ENCODE measurements at regions not wholly inside any gene's neighbourhood (a gene's known extent, or its start where the extent isn't known, plus 50 kb on each side); places are given as distances from the start of the nearest gene placed in this dataset.

DNA sequence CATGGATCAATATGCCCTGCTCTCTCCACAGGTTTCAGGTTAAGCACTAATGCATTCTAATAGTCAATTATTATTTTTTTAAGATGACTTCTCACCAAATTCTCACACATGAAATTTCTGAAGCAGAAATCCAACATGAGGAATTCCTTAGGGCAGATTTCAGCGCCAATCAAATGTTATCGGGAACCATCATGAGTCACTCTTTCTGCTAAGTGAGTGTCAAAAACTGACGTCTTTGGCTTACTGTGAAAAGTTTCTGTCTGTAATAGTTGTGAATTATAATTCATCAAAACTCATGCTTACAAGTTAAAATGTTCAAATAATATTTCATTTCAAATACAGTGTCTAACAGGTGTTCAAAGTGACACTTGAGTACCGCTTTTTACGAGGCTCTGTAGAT, 1038.6 kb downstream of the SOCS6 start:
- WGBS (ENCODE audit: insufficient coverage, low coverage, low lambda C conversion rate, missing lambda C conversion rate) = 62% methylated on average over 5 of the region's 5 CpGs
- ATAC-seq = no peak
- intact Hi-C loops (cut with DNase I) = no loop called here

DNA sequence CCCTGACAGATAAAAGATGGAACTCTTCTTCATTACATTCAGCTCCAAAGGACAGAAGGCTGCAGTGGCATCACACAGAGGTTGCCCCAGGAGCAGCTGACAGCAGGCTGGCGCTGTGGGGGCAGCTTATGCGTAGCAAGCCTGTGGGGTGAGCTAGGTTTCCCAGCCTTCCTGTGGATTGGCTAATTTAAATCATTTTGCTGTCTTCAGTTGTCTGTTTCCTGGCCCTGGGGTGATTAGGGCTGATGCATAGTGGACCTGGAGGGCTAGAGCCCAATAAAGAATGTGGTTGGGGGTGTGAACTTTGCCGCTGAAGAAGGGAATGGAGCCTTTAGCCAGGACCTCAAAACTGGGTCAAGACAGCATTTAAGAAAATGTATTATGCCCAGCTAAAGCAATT, 1038.0 kb downstream of the SOCS6 start:
- no peak for ATAC-seq
- intact Hi-C loops (cut with DNase I) = no loop called here
- Histone ChIP-seq H3K9me3 (no peaks in the 10 kb centered on the region), H3K4me1 (no peaks in the 10 kb centered on the region), H3K27ac (no peak overlapping the region), H3K27me3 (no peaks in the 10 kb centered on the region), H3K36me3 (no peaks in the 10 kb centered on the region), H3K4me3 (no peak overlapping the region)
- DNase-seq = no peak
- WGBS (ENCODE audit: insufficient coverage, low coverage, low lambda C conversion rate, missing lambda C conversion rate) = 38% methylated on average over 3 of the region's 3 CpGs
- TF ChIP-seq, protein P1, sequence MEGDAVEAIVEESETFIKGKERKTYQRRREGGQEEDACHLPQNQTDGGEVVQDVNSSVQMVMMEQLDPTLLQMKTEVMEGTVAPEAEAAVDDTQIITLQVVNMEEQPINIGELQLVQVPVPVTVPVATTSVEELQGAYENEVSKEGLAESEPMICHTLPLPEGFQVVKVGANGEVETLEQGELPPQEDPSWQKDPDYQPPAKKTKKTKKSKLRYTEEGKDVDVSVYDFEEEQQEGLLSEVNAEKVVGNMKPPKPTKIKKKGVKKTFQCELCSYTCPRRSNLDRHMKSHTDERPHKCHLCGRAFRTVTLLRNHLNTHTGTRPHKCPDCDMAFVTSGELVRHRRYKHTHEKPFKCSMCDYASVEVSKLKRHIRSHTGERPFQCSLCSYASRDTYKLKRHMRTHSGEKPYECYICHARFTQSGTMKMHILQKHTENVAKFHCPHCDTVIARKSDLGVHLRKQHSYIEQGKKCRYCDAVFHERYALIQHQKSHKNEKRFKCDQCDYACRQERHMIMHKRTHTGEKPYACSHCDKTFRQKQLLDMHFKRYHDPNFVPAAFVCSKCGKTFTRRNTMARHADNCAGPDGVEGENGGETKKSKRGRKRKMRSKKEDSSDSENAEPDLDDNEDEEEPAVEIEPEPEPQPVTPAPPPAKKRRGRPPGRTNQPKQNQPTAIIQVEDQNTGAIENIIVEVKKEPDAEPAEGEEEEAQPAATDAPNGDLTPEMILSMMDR (IDR thresholded peaks at IDR 0.05) = no peak
- no peak for TF ChIP-seq POLR2A (IDR thresholded peaks at IDR 0.05)

More for the DNA sequence above, 1038.6 kb downstream of the SOCS6 start:
- H3K27me3 ChIP-seq = no peaks in the 10 kb centered on the region
- TF ChIP-seq, protein P1 (IDR thresholded peaks at IDR 0.05) = no peak
- H3K27ac ChIP-seq = no peak overlapping the region
- no peak overlapping the region for H3K4me3 ChIP-seq
- DNase-seq = no peak
- H3K36me3 ChIP-seq = no peaks in the 10 kb centered on the region
- no peaks in the 10 kb centered on the region for H3K9me3 ChIP-seq
- no peaks in the 10 kb centered on the region for H3K4me1 ChIP-seq

DNA sequence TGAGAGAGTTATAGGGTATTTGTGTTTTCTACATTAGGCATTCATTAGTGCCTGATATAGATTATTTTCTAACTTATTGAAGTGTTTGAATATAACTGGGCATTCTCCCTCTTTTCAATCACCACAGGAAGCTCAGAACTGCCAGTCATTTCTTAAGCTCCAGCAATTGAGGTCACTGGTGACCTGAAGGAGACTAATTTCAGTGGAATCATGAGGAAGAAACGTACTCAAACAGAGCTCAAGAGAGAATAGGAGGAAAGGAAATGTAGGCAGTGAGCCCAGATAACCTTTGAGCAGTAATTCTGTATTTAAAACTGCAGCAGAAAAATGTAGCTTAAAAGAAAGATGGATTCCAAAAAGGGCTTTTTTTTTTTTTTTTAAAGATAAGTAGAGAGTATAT, 1035.5 kb downstream of the SOCS6 start:
- Histone ChIP-seq H3K4me3 (no peak overlapping the region), H3K4me1 (no peaks in the 10 kb centered on the region), H3K36me3 (no peaks in the 10 kb centered on the region), H3K27ac (no peak overlapping the region), H3K27me3 (no peaks in the 10 kb centered on the region), H3K9me3 (no peaks in the 10 kb centered on the region)
- TF ChIP-seq, protein P1 (IDR thresholded peaks at IDR 0.05) = no peak
- no peak for TF ChIP-seq POLR2A (IDR thresholded peaks at IDR 0.05)
- ATAC-seq (no peak), DNase-seq (no peak)
- intact Hi-C loops (cut with DNase I) = no loop called here
- WGBS (ENCODE audit: insufficient coverage, low coverage, low lambda C conversion rate, missing lambda C conversion rate) = 13% methylated on average over 1 of the region's 1 CpG

DNA sequence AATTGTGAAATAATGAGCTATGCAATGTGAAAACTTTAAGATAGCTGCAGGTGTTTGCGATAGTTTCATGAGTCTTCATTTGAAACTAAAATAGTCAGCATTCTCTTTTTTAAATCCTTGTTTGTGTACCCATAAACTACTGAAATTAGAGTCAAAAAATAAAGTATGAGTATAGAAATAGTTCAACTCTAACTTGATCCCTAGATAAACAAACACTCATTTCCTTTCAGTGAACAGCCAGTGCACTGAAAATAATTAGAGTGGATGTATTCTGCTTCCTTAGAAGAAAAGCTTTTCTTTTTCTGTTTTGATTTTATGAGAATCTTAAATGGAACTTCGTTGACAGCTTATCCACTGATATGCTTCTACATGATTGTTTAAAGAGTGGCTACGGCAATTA, 1033.4 kb downstream of the SOCS6 start:
- intact Hi-C loops (cut with DNase I) = no loop called here
- H3K9me3 ChIP-seq = no peaks in the 10 kb centered on the region
- WGBS (ENCODE audit: insufficient coverage, low coverage, low lambda C conversion rate, missing lambda C conversion rate) = 32% methylated on average over 3 of the region's 3 CpGs

More for the DNA sequence above, 1033.4 kb downstream of the SOCS6 start:
- no peak for DNase-seq
- Histone ChIP-seq H3K27me3 (no peaks in the 10 kb centered on the region), H3K4me1 (no peaks in the 10 kb centered on the region), H3K27ac (no peak overlapping the region), H3K36me3 (no peaks in the 10 kb centered on the region), H3K4me3 (no peak overlapping the region)
- TF ChIP-seq POLR2A (IDR thresholded peaks at IDR 0.05) = no peak
- TF ChIP-seq, protein P1 (IDR thresholded peaks at IDR 0.05) = no peak
- ATAC-seq = no peak

All from right lobe of liver (tissue), 6 donors.